HG03095 (cell line): ENCODE measurements at regions not wholly inside any gene's neighbourhood (a gene's known extent, or its start where the extent isn't known, plus 50 kb on each side); places are given as distances from the start of the nearest gene placed in this dataset.

Experiments used
- ATAC-seq: cut with Tn5 transposase; IDR thresholded peaks from one replicate; pipeline ENCODE4 v1.9.1; 2021; ENCODE audit warnings: moderate library complexity; ENCODE audit not compliant: unreplicated experiment

GRCh38 chr7:67547183-67547907 lies 550.7 kb downstream of the TYW1 start:
- ATAC-seq = no peak

DNA sequence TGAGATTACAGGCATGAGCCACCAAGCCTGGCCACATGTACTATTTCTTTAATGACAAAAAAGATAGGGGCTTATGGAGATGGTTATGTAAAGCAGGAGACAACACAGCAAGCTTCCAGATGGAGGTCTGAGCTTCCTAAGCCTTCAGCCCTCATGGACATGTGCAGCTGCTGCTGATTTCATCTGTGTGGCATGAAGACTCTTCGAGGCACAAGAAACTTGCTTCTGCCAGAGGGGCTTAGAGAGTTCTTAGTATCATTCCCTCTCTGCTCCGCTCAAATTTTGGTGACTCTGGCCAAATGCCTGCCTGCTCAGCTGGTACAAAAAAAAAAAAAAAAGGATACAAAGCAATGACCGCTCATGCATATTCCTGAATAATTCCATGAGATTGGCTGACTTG lies 552.5 kb downstream of the TYW1 start:
- no peak for ATAC-seq

DNA sequence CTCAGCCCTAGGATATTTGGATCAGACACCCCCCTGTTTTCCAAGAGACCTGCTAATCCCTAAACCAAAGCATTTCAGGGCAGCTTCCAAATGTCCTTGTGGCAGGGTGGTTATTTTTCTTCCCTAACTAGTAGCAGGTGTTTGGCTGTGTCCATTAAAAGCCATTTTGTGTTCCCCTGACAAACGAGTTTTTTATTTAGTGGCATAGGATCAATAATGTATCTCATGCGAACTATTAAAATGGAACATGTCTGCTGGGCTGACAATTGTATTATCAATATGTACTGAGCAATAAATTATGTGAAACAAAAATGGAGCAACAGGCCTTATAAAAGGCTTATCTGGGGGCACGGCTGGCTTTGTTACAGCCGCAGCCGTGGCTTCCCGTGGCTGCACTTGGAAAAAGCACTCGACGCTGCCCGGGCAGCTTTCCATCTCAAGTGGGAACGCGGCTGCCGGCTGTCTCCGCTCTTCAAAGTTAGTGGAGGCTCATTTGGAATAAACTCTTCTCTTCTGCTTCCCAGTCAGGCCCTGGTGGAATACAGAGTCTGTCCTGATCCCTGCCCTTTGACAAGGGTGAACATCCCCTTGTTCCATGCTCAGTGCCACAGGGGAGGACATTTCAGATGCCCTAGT lies 554.3 kb downstream of the TYW1 start:
- ATAC-seq = no peak

GRCh38 chr7:67552738-67553137 lies 556.1 kb downstream of the TYW1 start:
- ATAC-seq = no peak

DNA sequence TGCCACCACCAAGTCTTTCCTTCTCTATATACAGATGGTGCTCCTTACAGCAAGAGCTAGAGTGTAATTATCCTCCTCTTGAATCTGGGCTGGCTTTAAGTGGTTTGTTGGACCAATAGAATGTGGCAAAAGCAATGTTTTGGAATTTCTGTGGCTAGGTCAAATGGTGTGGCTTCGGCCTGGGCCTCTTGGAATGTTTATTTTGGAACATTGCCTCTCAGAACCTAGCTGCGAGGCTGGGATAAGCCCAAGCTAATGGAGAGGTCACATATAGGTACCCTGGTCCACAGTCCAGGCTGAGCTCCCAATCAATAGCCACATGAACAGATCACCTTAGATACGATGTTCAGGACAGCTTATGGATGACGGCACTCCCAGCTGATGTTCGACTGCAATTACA lies 556.7 kb downstream of the TYW1 start:
- no peak for ATAC-seq

DNA sequence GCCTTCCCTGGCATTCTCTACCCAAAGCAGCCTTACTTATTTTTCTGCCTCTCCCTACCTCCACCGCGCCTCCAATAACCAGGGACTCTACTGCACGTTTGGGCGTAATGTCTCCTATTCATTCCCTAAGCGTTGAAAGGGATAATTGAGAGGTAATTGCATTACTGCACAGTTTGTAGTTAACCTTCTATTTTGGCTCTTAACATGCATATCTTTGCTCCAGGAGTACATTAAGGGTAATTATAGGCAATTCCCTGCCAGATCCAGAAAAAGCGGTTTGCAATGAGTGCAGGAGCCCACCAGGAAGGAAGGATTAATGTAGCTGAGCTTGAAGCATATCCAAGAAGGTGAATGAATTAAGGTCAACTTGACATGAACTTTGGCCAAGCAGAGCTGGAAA lies 558.4 kb downstream of the TYW1 start:
- no peak for ATAC-seq

DNA sequence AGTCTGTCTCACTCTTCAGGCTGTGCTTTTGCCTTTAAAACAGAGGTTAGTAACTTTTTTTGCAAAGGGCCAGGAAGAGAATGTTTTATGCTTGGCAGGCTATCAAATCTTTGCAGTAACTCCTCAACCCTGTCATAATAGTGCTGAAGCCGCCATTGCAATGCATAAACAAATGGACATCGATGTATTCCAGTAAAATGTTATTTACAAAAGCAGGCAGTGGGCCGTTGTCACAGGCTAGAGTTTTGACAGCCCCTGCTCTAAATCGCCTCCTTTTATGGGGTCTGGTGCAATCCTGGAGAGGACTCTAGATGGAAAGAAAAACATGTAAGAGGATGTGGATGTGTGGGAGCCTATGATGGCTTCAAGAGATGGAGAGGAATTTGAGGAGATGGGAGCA lies 568.3 kb downstream of the TYW1 start:
- ATAC-seq = no peak

DNA sequence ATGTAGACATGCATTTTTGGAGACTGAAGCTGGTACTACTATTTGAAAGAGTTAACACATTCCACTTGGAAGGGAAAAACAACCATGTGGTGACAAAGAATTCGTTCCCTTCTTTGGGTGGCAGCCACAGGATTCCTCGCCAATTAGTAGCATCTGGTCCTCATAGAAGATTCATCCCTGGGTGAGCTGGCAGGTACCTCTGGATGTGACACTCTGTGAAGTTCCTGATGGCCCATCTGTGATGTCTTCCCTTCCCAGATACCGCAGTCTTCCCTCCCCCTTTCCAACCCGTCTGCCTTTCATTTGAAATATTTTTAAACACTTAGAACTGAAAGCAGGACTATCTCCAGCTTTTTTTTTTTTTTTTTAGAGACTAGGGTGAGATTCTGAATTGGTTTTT lies 569.5 kb downstream of the TYW1 start:
- ATAC-seq = no peak

- no peak for ATAC-seq
Measured at GRCh38 chr7:67571026-67571545, 574.5 kb downstream of the TYW1 start.

DNA sequence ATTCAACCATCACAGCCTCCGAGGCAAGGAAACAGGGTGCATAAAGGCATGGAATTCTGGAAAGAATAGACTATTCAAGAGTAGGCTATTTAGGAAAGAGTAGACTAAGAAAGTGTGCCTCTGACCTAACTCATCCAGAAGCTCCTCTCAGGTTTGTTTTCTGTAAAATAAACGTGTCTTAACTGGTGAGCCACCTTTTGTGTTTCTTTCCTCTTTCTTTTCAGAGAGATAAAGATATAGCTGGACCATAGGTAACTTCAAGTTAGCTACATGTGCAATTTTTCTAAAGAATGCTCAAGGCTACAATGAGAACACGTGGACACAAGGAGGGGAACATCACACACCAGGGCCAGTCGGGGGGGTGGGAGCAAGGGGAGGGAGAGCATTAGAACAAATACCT lies 577.0 kb downstream of the TYW1 start:
- no peak for ATAC-seq

GRCh38 chr7:67588631-67589030 lies 592.0 kb downstream of the TYW1 start:
- no peak for ATAC-seq

DNA sequence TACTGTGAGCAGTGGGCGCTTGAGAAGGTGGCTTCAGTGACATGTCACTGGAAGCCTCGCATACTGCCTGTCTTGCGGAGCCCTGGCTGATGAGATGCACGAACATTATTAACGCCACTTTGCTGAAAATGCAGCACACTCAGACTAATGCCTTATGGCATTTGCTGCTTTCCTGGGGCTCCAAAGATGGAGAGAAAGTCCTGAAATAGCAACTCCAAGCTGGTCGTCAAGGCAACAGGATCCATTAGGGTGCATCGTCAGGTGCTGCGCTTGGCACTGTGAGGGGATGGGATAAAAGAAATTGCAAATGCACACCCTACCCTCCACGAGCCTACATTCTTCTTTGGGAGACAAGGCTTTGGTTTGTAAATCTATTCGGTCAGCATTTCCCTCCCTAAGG lies 592.5 kb downstream of the TYW1 start:
- ATAC-seq = no peak

DNA sequence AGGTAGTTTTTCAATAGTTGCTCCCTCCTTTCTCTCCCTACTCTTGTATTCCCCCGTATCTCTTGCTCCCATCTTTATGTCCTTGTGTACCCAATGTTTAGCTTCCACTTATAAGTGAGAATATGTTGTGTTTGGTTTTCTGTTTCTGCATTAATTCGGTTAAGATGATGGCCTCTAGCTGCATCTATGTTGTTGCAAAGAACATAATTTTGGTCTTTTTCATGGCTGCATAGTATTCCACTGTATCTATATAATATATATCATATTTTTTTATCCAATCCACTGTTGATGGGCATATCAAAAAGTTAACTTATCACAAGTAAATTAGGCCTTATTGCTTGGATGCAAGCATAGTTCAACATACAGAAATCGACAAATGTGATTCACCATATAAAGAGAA lies 594.0 kb downstream of the TYW1 start:
- no peak for ATAC-seq

DNA sequence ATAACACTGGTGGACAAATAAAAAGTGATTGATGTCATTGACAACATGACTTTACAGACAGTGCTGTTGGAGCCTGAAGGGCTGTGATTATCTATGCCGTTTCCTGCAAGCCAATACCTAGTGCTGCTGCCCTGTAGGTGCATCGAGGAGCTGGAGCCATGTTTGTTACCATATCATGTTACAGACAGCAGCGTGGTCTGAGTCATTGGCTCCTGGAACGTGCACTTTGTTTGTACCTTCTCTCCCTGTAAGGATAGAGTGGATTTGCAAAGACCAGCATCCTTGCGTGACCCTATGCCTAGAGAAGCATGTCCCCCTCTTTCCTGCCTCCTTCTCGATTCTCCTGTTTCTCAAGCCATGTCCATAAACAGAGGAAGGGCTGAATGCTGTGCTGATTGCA lies 597.2 kb downstream of the TYW1 start:
- no peak for ATAC-seq

DNA sequence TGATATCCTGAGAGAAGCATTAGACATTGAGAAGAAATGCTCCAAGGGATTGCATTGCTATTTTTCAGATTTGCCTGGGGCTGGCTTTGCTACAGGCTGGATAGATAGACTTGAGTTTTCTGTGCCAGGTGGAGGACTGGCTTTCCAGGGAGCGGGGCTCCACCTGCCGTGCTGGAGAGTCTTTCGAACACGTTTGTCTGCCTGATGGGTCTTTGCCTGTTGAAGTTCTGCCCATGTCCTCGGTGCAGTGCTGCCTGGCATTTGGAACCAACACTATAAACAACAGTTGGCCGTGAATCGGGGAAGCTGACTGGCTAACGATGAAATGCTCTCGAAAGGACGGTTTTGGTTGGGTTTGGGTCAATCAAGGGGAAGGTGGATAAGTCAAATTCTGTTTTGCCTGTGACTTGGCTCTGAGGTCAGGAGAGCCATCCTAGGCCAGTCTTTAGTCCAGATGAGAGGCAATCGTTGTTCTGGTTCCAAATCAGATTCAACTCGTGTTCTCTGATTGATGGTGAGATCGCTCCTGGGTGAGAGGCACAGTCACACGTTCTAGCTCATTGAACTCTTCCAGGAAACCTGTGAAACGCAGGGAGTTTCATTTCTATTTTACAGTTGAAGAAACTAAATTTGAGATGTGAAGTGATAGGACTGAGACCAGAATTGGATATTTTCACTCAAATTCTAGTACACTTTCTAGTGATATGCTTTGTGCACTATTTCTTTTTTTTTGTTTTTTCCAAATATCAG lies 599.0 kb downstream of the TYW1 start:
- no peak for ATAC-seq

DNA sequence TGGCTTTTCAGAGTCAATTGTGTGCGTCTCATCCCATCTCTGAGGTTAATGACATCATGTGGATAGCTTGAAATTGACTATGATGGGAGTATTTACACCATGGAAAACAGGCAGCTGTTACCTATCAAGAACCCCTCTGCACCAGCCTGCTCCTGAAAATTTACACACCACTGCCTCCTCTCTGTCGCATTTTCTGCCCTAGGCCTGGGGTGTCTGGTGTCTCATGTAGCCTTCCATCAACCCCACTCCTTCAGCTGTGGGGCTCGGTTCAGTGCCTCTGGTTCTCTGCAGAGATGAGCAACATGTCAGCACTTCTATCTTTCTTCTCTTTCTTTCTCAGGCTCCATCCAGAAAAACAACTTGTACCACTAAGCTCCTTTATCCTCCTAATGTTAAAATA lies 600.5 kb downstream of the TYW1 start:
- ATAC-seq = no peak

DNA sequence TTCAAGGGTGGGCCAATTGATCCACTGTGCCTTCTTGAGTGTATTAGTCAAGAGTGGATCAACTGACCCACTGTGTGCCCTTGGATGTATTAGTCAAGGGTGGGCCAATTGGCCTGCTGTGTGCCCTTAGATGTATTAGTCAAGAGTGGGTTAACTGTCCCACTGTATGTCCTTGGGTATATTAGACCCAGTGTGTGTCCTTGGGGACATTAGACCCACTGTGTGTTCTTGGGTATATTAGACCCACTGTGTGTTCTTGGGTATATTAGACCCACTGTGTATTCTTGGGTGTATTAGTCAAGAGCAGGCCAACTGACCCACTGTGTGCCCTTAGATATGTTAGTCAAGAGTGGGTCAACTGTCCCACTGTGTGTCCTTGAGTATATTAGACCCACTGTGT lies 601.8 kb downstream of the TYW1 start:
- no peak for ATAC-seq

DNA sequence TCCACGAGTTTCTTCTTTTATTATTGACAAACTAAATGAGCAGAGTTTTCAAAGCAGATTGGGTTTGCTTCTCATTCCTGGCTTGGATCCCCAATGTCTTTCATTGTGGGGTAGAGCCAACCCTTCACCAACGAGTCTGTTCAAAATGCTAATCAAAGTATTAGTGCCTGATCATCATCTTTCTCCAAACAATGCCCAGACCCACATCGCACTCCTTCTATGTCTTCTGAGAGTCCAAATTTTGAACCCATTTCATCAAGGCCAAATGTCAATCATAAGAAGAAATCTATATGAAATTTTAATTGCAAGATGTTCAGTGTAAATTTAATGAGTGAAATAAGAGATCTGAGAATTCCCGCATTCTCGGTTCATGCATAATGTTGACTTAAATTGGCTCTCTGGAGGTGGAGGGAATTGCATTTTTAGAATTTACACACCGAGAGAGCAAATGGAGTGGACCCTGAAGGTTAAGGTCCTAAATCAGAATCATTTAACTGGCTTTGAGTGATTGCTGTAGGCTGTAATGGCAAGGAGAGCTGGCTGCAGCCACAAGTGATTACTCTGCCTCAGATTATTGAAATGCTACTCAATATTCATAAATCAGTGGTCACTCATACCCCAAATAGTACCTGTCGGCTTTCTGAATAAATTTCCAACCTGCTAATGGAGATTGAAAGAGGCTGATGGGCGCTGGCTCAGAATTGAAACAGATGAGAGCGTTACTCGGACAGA lies 602.9 kb downstream of the TYW1 start:
- no peak for ATAC-seq

GRCh38 chr7:67602246-67602887 lies 605.7 kb downstream of the TYW1 start:
- ATAC-seq = no peak

DNA sequence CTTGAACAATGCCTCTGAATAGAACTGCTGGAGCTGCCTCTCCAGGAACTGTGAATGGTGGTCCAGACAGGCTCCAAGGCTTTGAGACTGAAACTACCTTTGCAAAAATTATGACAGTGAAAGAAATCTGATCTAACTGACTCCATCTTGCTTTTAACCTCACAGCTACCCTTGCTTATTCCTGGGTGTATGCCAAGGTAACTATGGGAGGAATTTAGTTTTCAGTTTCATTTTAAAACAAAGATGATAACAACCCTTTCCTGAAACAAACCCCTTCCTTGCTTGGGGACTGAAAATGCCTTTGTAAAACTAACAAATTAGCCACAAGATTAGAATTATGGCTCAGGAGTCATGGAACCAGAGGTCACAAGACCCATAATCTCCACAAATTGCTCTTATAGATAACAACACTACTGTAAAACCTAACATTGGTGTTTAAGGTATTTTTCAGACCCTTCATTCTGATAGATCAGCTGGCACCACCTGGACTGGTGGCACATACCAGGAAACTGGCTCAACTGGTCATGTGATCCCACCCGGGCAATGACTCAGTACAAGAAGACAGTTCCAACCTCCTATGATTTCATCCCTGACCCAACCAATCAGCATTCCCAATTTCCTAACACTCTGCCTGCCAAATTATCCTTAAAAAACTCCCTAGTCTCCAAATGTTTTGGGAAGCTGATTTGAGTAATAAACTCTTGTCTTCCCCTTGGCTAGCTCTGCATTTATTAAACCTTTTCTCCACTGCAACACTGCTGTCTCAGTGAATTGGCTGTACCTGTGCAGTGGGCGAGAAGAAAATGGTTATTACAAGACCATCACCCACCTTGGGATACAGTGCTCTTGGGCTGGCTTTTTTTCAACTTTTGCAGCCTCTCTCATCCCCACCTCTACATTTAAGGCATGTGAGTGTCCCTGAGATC lies 608.1 kb downstream of the TYW1 start:
- no peak for ATAC-seq
